HCT116 (cell line): ENCODE measurements at regions not wholly inside any gene's neighbourhood (a gene's known extent, or its start where the extent isn't known, plus 50 kb on each side); places are given as distances from the start of the nearest gene placed in this dataset.

Experiments used
- ATAC-seq: fragments of 200-7000 bp; cut with Tn5 transposase; 2 replicates; pipeline ENCODE4 v1.9.1; 2020; ENCODE audit warnings: mild to moderate bottlenecking, moderate library complexity
- BruUV-seq: library from RNA; stranded (reverse); fragments of 400-500 nt; replicated peaks from 2 replicates; lab custom pipeline; 2021; lab: Mats Ljungman, UMichigan
- CTCF ChIA-PET: fragments of 300-600 bp; sonication (Branson Sonifier 250); formaldehyde crosslinking; loops from one replicate; lab custom pipeline; 2021; ENCODE audit warnings: antibody characterized with exemption; lab: Charles Lee
- POLR2A ChIA-PET: fragments of 300-600, 350-600 bp; sonication (Branson Sonifier 250); formaldehyde crosslinking; loops from one replicate; lab custom pipeline; 2021; ENCODE audit warnings: antibody characterized with exemption; lab: Charles Lee
- RAD21 ChIA-PET, 2 experiments: fragments of 300-600 bp; sonication (Branson Sonifier 250); formaldehyde crosslinking; loops; one replicate each; lab custom pipeline; 2023; ENCODE audit warnings: low total read pairs in 2 of 2; ENCODE audit not compliant: uncharacterized antibody in 2 of 2, unreplicated experiment in 2 of 2, low non-redundant PET in 1 of 2; lab: Charles Lee
- DNase-seq: peaks from one replicate; pipeline ENCODE4 v3.0.0-alpha.2; 2010; ENCODE audit warnings: low read depth, low spot score
- H2AFZ ChIP-seq: fragments of 200-600 bp; shearing (Covaris generic), sonication (generic); 2 replicates; pipeline ENCODE4 v1.6.1; 2017; ENCODE audit warnings: low read depth, mixed run types, mixed read lengths, antibody characterized with exemption, low read length; ENCODE audit not compliant: poor library complexity, severe bottlenecking
- H3K27ac ChIP-seq: 2 replicates; pipeline ENCODE4 v1.5.1; 2012; ENCODE audit warnings: low read depth, low read length
- H3K27me3 ChIP-seq: fragments of 200-600 bp; sonication (generic); 2 replicates; pipeline ENCODE4 v1.6.1; 2016; ENCODE audit warnings: mixed run types, low read length, mixed read lengths; ENCODE audit not compliant: insufficient read depth
- H3K36me3 ChIP-seq, 2 experiments: fragments of 200-500 bp in 1 of 2; fragments of 200-600 bp in 1 of 2; sonication (Bioruptor generic) in 1 of 2; sonication (generic) in 1 of 2; 2 replicates each; pipeline versions ENCODE4 v1.5.1 to v1.6.1; 2014 to 2016; ENCODE audit warnings: low read length in 2 of 2, inconsistent platforms in 1 of 2, mixed read lengths in 1 of 2, mixed run types in 1 of 2; ENCODE audit not compliant: insufficient read depth in 2 of 2, control insufficient read depth in 1 of 2
- H3K4me1 ChIP-seq, 2 experiments: fragments of 200-600 bp in 1 of 2; sonication (generic) in 1 of 2; 2 replicates each; pipeline versions ENCODE4 v1.5.1 to v1.6.1; 2012 to 2017; ENCODE audit warnings: low read length in 2 of 2, inconsistent platforms in 1 of 2, mild to moderate bottlenecking in 1 of 2, mixed read lengths in 1 of 2, mixed run types in 1 of 2, moderate library complexity in 1 of 2; ENCODE audit not compliant: insufficient read depth in 2 of 2, control insufficient read depth in 1 of 2
- H3K4me2 ChIP-seq: fragments of 200-600 bp; sonication (generic); 2 replicates; pipeline ENCODE4 v1.6.1; 2017; ENCODE audit warnings: mixed run types, low read length, mixed read lengths
- H3K4me3 ChIP-seq, 2 experiments: fragments of 200-600 bp in 1 of 2; sonication (generic) in 1 of 2; replicated peaks in 1 of 2; 2 replicates each; pipeline ENCODE4 v1.5.1; 2011 to 2016; ENCODE audit warnings: low read length in 2 of 2, control low read depth in 1 of 2, low read depth in 1 of 2, mild to moderate bottlenecking in 1 of 2, mixed read lengths in 1 of 2, mixed run types in 1 of 2
- H3K79me2 ChIP-seq: fragments of 200-600 bp; sonication (generic); 2 replicates; pipeline ENCODE4 v1.6.1; 2017; ENCODE audit warnings: mild to moderate bottlenecking, mixed run types, low read length, moderate library complexity, mixed read lengths; ENCODE audit not compliant: insufficient read depth
- H3K9ac ChIP-seq: fragments of 200-600 bp; sonication (generic); 2 replicates; pipeline ENCODE4 v1.6.1; 2016; ENCODE audit warnings: low read length, mixed read lengths
- H3K9me2 ChIP-seq: fragments of 200-600 bp; sonication (generic), shearing (Covaris generic); 2 replicates; pipeline ENCODE4 v1.6.1; 2017; ENCODE audit warnings: mixed run types, mild to moderate bottlenecking, moderate library complexity; ENCODE audit not compliant: insufficient read depth
- H3K9me3 ChIP-seq, 2 experiments: fragments of 200-500 bp in 1 of 2; fragments of 200-600 bp in 1 of 2; sonication (Bioruptor generic) in 1 of 2; sonication (generic) in 1 of 2; 2 replicates each; pipeline ENCODE4 v1.6.1; 2014 to 2017; ENCODE audit warnings: low read length in 2 of 2, mixed read lengths in 2 of 2, inconsistent platforms in 1 of 2, low read depth in 1 of 2, mild to moderate bottlenecking in 1 of 2, mixed run types in 1 of 2, moderate library complexity in 1 of 2; ENCODE audit not compliant: control insufficient read depth in 1 of 2, insufficient read depth in 1 of 2
- H4K20me1 ChIP-seq: fragments of 200-600 bp; sonication (generic), shearing (Covaris generic); 2 replicates; pipeline ENCODE4 v1.6.1; 2017; ENCODE audit warnings: mixed run types, mild to moderate bottlenecking, moderate library complexity; ENCODE audit not compliant: insufficient read depth
- ATF3 ChIP-seq: IDR thresholded peaks from 2 replicates; pipeline ENCODE4 v1.6.1; 2012
- CBX3 ChIP-seq: IDR thresholded peaks from 2 replicates; pipeline ENCODE4 v1.6.1; 2012; ENCODE audit warnings: low read depth
- EGR1 ChIP-seq: IDR thresholded peaks from 2 replicates; pipeline ENCODE4 v1.6.1; 2012; ENCODE audit warnings: low read depth
- ELF1 ChIP-seq: IDR thresholded peaks from 2 replicates; pipeline ENCODE4 v1.6.1; 2012; ENCODE audit warnings: low read depth, borderline replicate concordance
- EZH2 ChIP-seq: fragments of 200-600 bp; sonication (generic); IDR thresholded peaks from 2 replicates; pipeline ENCODE4 v1.6.1; 2017; ENCODE audit warnings: antibody characterized with exemption, mixed run types
- FOSL1 ChIP-seq: IDR thresholded peaks from 2 replicates; pipeline ENCODE4 v1.6.1; 2012; ENCODE audit warnings: low read depth
- POLR2A ChIP-seq: IDR thresholded peaks from 2 replicates; pipeline ENCODE4 v1.7.0; 2011; ENCODE audit warnings: borderline replicate concordance; ENCODE audit not compliant: insufficient read depth, insufficient read length; ENCODE audit errors: extremely low read depth
- SP1 ChIP-seq: IDR thresholded peaks from 2 replicates; pipeline ENCODE4 v1.6.1; 2012; ENCODE audit warnings: low read depth
- SRF ChIP-seq: IDR thresholded peaks from 2 replicates; pipeline ENCODE4 v1.6.1; 2012; ENCODE audit warnings: low read depth
- TCF7L2 ChIP-seq: IDR thresholded peaks from 2 replicates; pipeline ENCODE4 v1.7.0; 2011; ENCODE audit warnings: borderline replicate concordance, inconsistent platforms; ENCODE audit not compliant: insufficient read depth, insufficient read length; ENCODE audit errors: extremely low read depth
- YY1 ChIP-seq: IDR thresholded peaks from 2 replicates; pipeline ENCODE4 v1.6.1; 2011; ENCODE audit warnings: low read length, low read depth, moderate library complexity, mild to moderate bottlenecking; ENCODE audit not compliant: insufficient replicate concordance; ENCODE audit errors: extremely low read depth
- ZBTB33 ChIP-seq: IDR thresholded peaks from 2 replicates; pipeline ENCODE4 v1.6.1; 2011; ENCODE audit warnings: mild to moderate bottlenecking, low read length, moderate library complexity; ENCODE audit not compliant: insufficient replicate concordance; ENCODE audit errors: extremely low read depth
- ZNF274 ChIP-seq: fragments of 200-500 bp; sonication (Bioruptor generic); IDR thresholded peaks from 2 replicates; pipeline ENCODE4 v1.6.1; 2014; ENCODE audit warnings: mild to moderate bottlenecking, low read depth, low read length, inconsistent platforms
- intact Hi-C: fragments of 100-400 bp; cut with micrococcal nuclease; formaldehyde crosslinking; loops from 2 replicates; pipeline ENCODE4 v1.10.0; 2022

- no peak for TF ChIP-seq YY1
- TF ChIP-seq TCF7L2: no peak
- no peak for TF ChIP-seq EGR1
- TF ChIP-seq CBX3: no peak
- TF ChIP-seq POLR2A: no peak
- TF ChIP-seq EZH2: no peak
- no peak for TF ChIP-seq ZNF274
These were observed 299.4 kb downstream of the EPHA4 start (continued) for GRCh38 chr2:221272729-221273128.

- H3K79me2 ChIP-seq: no peaks in the 10 kb centered on the region
- H3K4me1 ChIP-seq: no peaks in the 10 kb centered on the region
- peaks cover 18% of the 10 kb centered on the region; the same call in 1 of the 2 replicates for H3K27me3 ChIP-seq
- no peaks in the 10 kb centered on the region for H4K20me1 ChIP-seq
- H3K27ac ChIP-seq: no peak overlapping the region
- no TSS peak for BruUV-seq
- no peak overlapping the region for H3K4me3 ChIP-seq
- CTCF ChIA-PET: no interaction called here
- RAD21 ChIA-PET: no interaction called here
- no peak overlapping the region for H3K9ac ChIP-seq
- no peak overlapping the region for H2AFZ ChIP-seq
- H3K4me2 ChIP-seq: no peak overlapping the region
- ATAC-seq (no peak), DNase-seq (no peak)
- TF ChIP-seq FOSL1 (no peak), ZBTB33 (no peak), ATF3 (no peak), SP1 (no peak), EZH2 (no peak), SRF (no peak), ELF1 (no peak)
- no peaks in the 10 kb centered on the region for H3K36me3 ChIP-seq
- H3K9me2 ChIP-seq: no peaks in the 10 kb centered on the region
- H3K9me3 ChIP-seq: no peaks in the 10 kb centered on the region
- intact Hi-C loops: no loop called here
- POLR2A ChIA-PET: no interaction called here
These were observed 296.1 kb downstream of the EPHA4 start for GRCh38 chr2:221276033-221276432.
